Esophagus muscularis mucosa (tissue), 3 donors: ENCODE measurements at regions not wholly inside any gene's neighbourhood (a gene's known extent, or its start where the extent isn't known, plus 50 kb on each side); places are given as distances from the start of the nearest gene placed in this dataset.

Source experiments
- POLR2A ChIP-seq: fragments of 450-650 bp; IDR thresholded peaks from one replicate; pipeline ENCODE4 v1.6.1; 2017; ENCODE audit warnings: antibody characterized with exemption, moderate library complexity, mild to moderate bottlenecking, low read depth
- POLR2AphosphoS5 ChIP-seq, 2 donors: sonication (generic); formaldehyde crosslinking; IDR thresholded peaks; one replicate each; pipeline ENCODE4 v1.6.1; 2017; ENCODE audit warnings: antibody characterized with exemption in 2 of 2
- TF ChIP-seq, protein P1 (sequence below), 3 experiments: fragments of 200-600 bp in 2 of 3; fragments of 450-650 bp in 1 of 3; sonication (generic) in 2 of 3; IDR thresholded peaks; one replicate each; pipeline ENCODE4 v1.5.1; 2017 to 2019; ENCODE audit warnings: antibody characterized with exemption in 3 of 3, mild to moderate bottlenecking in 2 of 3, moderate library complexity in 1 of 3

GRCh38 chr4:62394766-62395165 lies 1194.6 kb downstream of the ADGRL3 start:
- TF ChIP-seq POLR2AphosphoS5 (IDR thresholded peaks at IDR 0.05) (no peak), POLR2A (no peak)
- TF ChIP-seq, protein P1, sequence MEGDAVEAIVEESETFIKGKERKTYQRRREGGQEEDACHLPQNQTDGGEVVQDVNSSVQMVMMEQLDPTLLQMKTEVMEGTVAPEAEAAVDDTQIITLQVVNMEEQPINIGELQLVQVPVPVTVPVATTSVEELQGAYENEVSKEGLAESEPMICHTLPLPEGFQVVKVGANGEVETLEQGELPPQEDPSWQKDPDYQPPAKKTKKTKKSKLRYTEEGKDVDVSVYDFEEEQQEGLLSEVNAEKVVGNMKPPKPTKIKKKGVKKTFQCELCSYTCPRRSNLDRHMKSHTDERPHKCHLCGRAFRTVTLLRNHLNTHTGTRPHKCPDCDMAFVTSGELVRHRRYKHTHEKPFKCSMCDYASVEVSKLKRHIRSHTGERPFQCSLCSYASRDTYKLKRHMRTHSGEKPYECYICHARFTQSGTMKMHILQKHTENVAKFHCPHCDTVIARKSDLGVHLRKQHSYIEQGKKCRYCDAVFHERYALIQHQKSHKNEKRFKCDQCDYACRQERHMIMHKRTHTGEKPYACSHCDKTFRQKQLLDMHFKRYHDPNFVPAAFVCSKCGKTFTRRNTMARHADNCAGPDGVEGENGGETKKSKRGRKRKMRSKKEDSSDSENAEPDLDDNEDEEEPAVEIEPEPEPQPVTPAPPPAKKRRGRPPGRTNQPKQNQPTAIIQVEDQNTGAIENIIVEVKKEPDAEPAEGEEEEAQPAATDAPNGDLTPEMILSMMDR (IDR thresholded peaks at IDR 0.05), result no peak
